B cell (primary cell): ENCODE measurements at regions not wholly inside any gene's neighbourhood (a gene's known extent, or its start where the extent isn't known, plus 50 kb on each side); places are given as distances from the start of the nearest gene placed in this dataset.

ENCODE experiments used
- ATAC-seq: fragments of 200-7000 bp; cut with Tn5 transposase; one replicate; pipeline ENCODE4 v1.10.0; 2021; ENCODE audit warnings: low read depth, mild to moderate bottlenecking, moderate number of reproducible peaks, moderate library complexity
- CTCF ChIA-PET: fragments of 350-600 bp; sonication (Branson Sonifier 250); formaldehyde crosslinking; loops from one replicate; lab custom pipeline; 2021; ENCODE audit warnings: antibody characterized with exemption, inconsistent platforms; lab: Charles Lee
- POLR2A ChIA-PET: fragments of 350-600 bp; sonication (Branson Sonifier 250); formaldehyde crosslinking; loops from one replicate; lab custom pipeline; 2021; ENCODE audit warnings: antibody characterized with exemption; lab: Charles Lee
- DNase-seq: peaks from one replicate; pipeline ENCODE4 v3.0.0; 2013
- H2AFZ ChIP-seq: 2 replicates; pipeline ENCODE4 v1.6.1; 2012; ENCODE audit warnings: mild to moderate bottlenecking, low read depth, low read length; ENCODE audit not compliant: insufficient read depth, poor library complexity, severe bottlenecking
- H3K27ac ChIP-seq, 2 donors: 1 replicate in 1 of 2; 2 replicates in 1 of 2; pipeline ENCODE4 v1.5.1; 2012 to 2013; ENCODE audit warnings: low read length in 2 of 2, mild to moderate bottlenecking in 2 of 2, moderate library complexity in 1 of 2
- H3K27me3 ChIP-seq, 4 experiments: fragments of 200-600 bp in 1 of 4; sonication (generic) in 1 of 4; replicated peaks in 1 of 4; 1 replicate in 2 of 4; 2 replicates in 2 of 4; pipeline versions ENCODE4 v1.6.1 to v1.7.0; 2013 to 2016; ENCODE audit warnings: low read length in 3 of 4, mild to moderate bottlenecking in 2 of 4, mixed read lengths in 1 of 4, moderate library complexity in 1 of 4; ENCODE audit not compliant: insufficient read depth in 4 of 4, control insufficient read depth in 3 of 4; ENCODE audit errors: control extremely low read depth in 1 of 4
- H3K36me3 ChIP-seq, 2 experiments: replicated peaks in 1 of 2; 1 replicate in 1 of 2; 2 replicates in 1 of 2; pipeline versions ENCODE4 v1.6.1 to v1.7.1; 2013; ENCODE audit warnings: low read length in 1 of 2; ENCODE audit not compliant: insufficient read depth in 2 of 2, control insufficient read depth in 1 of 2; ENCODE audit errors: control extremely low read depth in 1 of 2, extremely low read depth in 1 of 2
- H3K4me1 ChIP-seq, 2 donors: fragments of 200-600 bp in 1 of 2; sonication (generic) in 1 of 2; 1 replicate in 1 of 2; 2 replicates in 1 of 2; pipeline versions ENCODE4 v1.5.1 to v1.6.1; 2013 to 2017; ENCODE audit warnings: low read length in 2 of 2; ENCODE audit not compliant: control insufficient read depth in 2 of 2, insufficient read depth in 2 of 2
- H3K4me2 ChIP-seq: replicated peaks from 2 replicates; pipeline ENCODE3; 2012; ENCODE audit warnings: mild to moderate bottlenecking, low read depth, low read length; ENCODE audit not compliant: poor library complexity, severe bottlenecking
- H3K4me3 ChIP-seq, 5 experiments: fragments of 200-600 bp in 1 of 5; sonication (generic) in 1 of 5; 1 replicate in 3 of 5; 2 replicates in 2 of 5; pipeline versions ENCODE4 v1.5.1 to v1.7.0; 2011 to 2016; ENCODE audit warnings: low read length in 4 of 5, mild to moderate bottlenecking in 4 of 5, low read depth in 2 of 5, control low read depth in 1 of 5, moderate library complexity in 1 of 5; ENCODE audit not compliant: insufficient read depth in 1 of 5; ENCODE audit errors: control extremely low read depth in 1 of 5, extremely low read depth in 1 of 5
- H3K79me2 ChIP-seq: fragments of 200-600 bp; sonication (generic); one replicate; pipeline ENCODE4 v1.6.0; 2016; ENCODE audit warnings: low read length; ENCODE audit not compliant: control insufficient read depth, insufficient read depth
- H3K9ac ChIP-seq: fragments of 200-600 bp; sonication (generic); 2 replicates; pipeline ENCODE4 v1.6.1; 2017; ENCODE audit warnings: mild to moderate bottlenecking, low read length, moderate library complexity
- H3K9me3 ChIP-seq, 3 donors: one replicate each; pipeline versions ENCODE4 v1.6.1 to v1.7.1; 2013; ENCODE audit warnings: low read length in 2 of 3; ENCODE audit not compliant: control insufficient read depth in 2 of 3, insufficient read depth in 1 of 3; ENCODE audit errors: control extremely low read depth in 1 of 3
- H4K20me1 ChIP-seq: 2 replicates; pipeline ENCODE4 v1.6.0; 2012; ENCODE audit warnings: mild to moderate bottlenecking, low read length; ENCODE audit not compliant: insufficient read depth, control insufficient read depth, poor library complexity, severe bottlenecking
- H3K27ac Mint-ChIP-seq: one replicate; pipeline ENCODE4 v1.8.0; 2021; ENCODE audit warnings: mixed read lengths
- H3K27me3 Mint-ChIP-seq: one replicate; pipeline ENCODE4 v1.8.0; 2021; ENCODE audit warnings: mixed read lengths
- H3K4me1 Mint-ChIP-seq: one replicate; pipeline ENCODE4 v1.8.0; 2021; ENCODE audit warnings: mixed read lengths
- H3K4me3 Mint-ChIP-seq: one replicate; pipeline ENCODE4 v1.8.0; 2021; ENCODE audit warnings: mixed read lengths
- H3K9me3 Mint-ChIP-seq: one replicate; pipeline ENCODE4 v1.8.0; 2022; ENCODE audit warnings: mixed read lengths; ENCODE audit not compliant: insufficient read depth
- CTCF ChIP-seq: fragments of 200-600 bp; IDR thresholded peaks from one replicate; pipeline ENCODE4 v1.8.0; 2022; ENCODE audit warnings: antibody characterized with exemption, mild to moderate bottlenecking
- EZH2 ChIP-seq: IDR thresholded peaks from 2 replicates; pipeline ENCODE4 v1.6.1; 2012; ENCODE audit warnings: borderline replicate concordance, low read depth, mild to moderate bottlenecking, moderate library complexity, low read length; ENCODE audit not compliant: insufficient read depth, poor library complexity, severe bottlenecking
- WGBS: methylation state at CpG from one replicate; pipeline ENCODE4 v1.1.5; 2013; ENCODE audit warnings: missing lambda C conversion rate; ENCODE audit not compliant: insufficient coverage; 5-methylcytosine and 5-hydroxymethylcytosine counted together
- intact Hi-C: fragments of 100-400 bp; cut with micrococcal nuclease; formaldehyde crosslinking; loops from one replicate; pipeline ENCODE4 v1.10.0; 2022

GRCh38 chr2:150100834-150101233, 386.6 kb downstream of the RND3 start:
- Mint-ChIP-seq H3K4me1 (no peaks in the 10 kb centered on the region), H3K9me3 (peaks cover 1% of the 10 kb centered on the region), H3K27me3 (no peaks in the 10 kb centered on the region), H3K27ac (no peak overlapping the region), H3K4me3 (no peak overlapping the region)
- ATAC-seq = no peak
- no peaks in the 10 kb centered on the region for H3K36me3 ChIP-seq
- no peak overlapping the region for H3K4me3 ChIP-seq
- H2AFZ ChIP-seq = no peak overlapping the region
- H3K79me2 ChIP-seq = no peaks in the 10 kb centered on the region
- intact Hi-C loops = no loop called here
- H3K9me3 ChIP-seq = no peaks in the 10 kb centered on the region
- DNase-seq = no peak
- H3K4me2 ChIP-seq = no peak overlapping the region
- TF ChIP-seq CTCF = no peak
- no peak for TF ChIP-seq EZH2
- no peaks in the 10 kb centered on the region for H4K20me1 ChIP-seq
- H3K4me1 ChIP-seq = no peaks in the 10 kb centered on the region
- no peak overlapping the region for H3K9ac ChIP-seq
- ChIA-PET CTCF (no interaction called here), POLR2A (no interaction called here)
- H3K27me3 ChIP-seq = no peaks in the 10 kb centered on the region
- H3K27ac ChIP-seq = no peak overlapping the region

GRCh38 chr2:150100336-150100735, 387.1 kb downstream of the RND3 start:
- no peak for TF ChIP-seq EZH2
- no peak for TF ChIP-seq CTCF
- DNase-seq (no peak), ATAC-seq (no peak)
- peaks cover 1% of the 10 kb centered on the region for H3K9me3 Mint-ChIP-seq
- no peaks in the 10 kb centered on the region for H4K20me1 ChIP-seq
- no peaks in the 10 kb centered on the region for H3K9me3 ChIP-seq
- intact Hi-C loops = no loop called here
- CTCF ChIA-PET = no interaction called here
- H2AFZ ChIP-seq = no peak overlapping the region
- no peaks in the 10 kb centered on the region for H3K4me1 ChIP-seq
- no peaks in the 10 kb centered on the region for H3K36me3 ChIP-seq
- no peak overlapping the region for H3K27ac ChIP-seq
- no peak overlapping the region for H3K4me3 ChIP-seq
- no peak overlapping the region for H3K9ac ChIP-seq
- H3K27ac Mint-ChIP-seq = no peak overlapping the region
- H3K27me3 ChIP-seq = no peaks in the 10 kb centered on the region
- H3K4me1 Mint-ChIP-seq = no peaks in the 10 kb centered on the region
- POLR2A ChIA-PET = no interaction called here
- H3K4me3 Mint-ChIP-seq = no peak overlapping the region
- H3K79me2 ChIP-seq = no peaks in the 10 kb centered on the region
- H3K4me2 ChIP-seq = no peak overlapping the region
- no peaks in the 10 kb centered on the region for H3K27me3 Mint-ChIP-seq
- WGBS = 100% methylated on average over 1 of the region's 3 CpGs
